HCT116 (cell line): ENCODE measurements at regions not wholly inside any gene's neighbourhood (a gene's known extent, or its start where the extent isn't known, plus 50 kb on each side); places are given as distances from the start of the nearest gene placed in this dataset.

Experiments used
- ATAC-seq: fragments of 200-7000 bp; cut with Tn5 transposase; 2 replicates; pipeline ENCODE4 v1.9.1; 2020; ENCODE audit warnings: mild to moderate bottlenecking, moderate library complexity
- BruUV-seq: library from RNA; stranded (reverse); fragments of 400-500 nt; replicated peaks from 2 replicates; lab custom pipeline; 2021; lab: Mats Ljungman, UMichigan
- CTCF ChIA-PET: fragments of 300-600 bp; sonication (Branson Sonifier 250); formaldehyde crosslinking; loops from one replicate; lab custom pipeline; 2021; ENCODE audit warnings: antibody characterized with exemption; lab: Charles Lee
- POLR2A ChIA-PET: fragments of 300-600, 350-600 bp; sonication (Branson Sonifier 250); formaldehyde crosslinking; loops from one replicate; lab custom pipeline; 2021; ENCODE audit warnings: antibody characterized with exemption; lab: Charles Lee
- RAD21 ChIA-PET, 2 experiments: fragments of 300-600 bp; sonication (Branson Sonifier 250); formaldehyde crosslinking; loops; one replicate each; lab custom pipeline; 2023; ENCODE audit warnings: low total read pairs in 2 of 2; ENCODE audit not compliant: uncharacterized antibody in 2 of 2, unreplicated experiment in 2 of 2, low non-redundant PET in 1 of 2; lab: Charles Lee
- DNase-seq: peaks from one replicate; pipeline ENCODE4 v3.0.0-alpha.2; 2010; ENCODE audit warnings: low read depth, low spot score
- H2AFZ ChIP-seq: fragments of 200-600 bp; shearing (Covaris generic), sonication (generic); 2 replicates; pipeline ENCODE4 v1.6.1; 2017; ENCODE audit warnings: low read depth, mixed run types, mixed read lengths, antibody characterized with exemption, low read length; ENCODE audit not compliant: poor library complexity, severe bottlenecking
- H3K27ac ChIP-seq: 2 replicates; pipeline ENCODE4 v1.5.1; 2012; ENCODE audit warnings: low read depth, low read length
- H3K27me3 ChIP-seq: fragments of 200-600 bp; sonication (generic); 2 replicates; pipeline ENCODE4 v1.6.1; 2016; ENCODE audit warnings: mixed run types, low read length, mixed read lengths; ENCODE audit not compliant: insufficient read depth
- H3K36me3 ChIP-seq, 2 experiments: fragments of 200-500 bp in 1 of 2; fragments of 200-600 bp in 1 of 2; sonication (Bioruptor generic) in 1 of 2; sonication (generic) in 1 of 2; 2 replicates each; pipeline versions ENCODE4 v1.5.1 to v1.6.1; 2014 to 2016; ENCODE audit warnings: low read length in 2 of 2, inconsistent platforms in 1 of 2, mixed read lengths in 1 of 2, mixed run types in 1 of 2; ENCODE audit not compliant: insufficient read depth in 2 of 2, control insufficient read depth in 1 of 2
- H3K4me1 ChIP-seq, 2 experiments: fragments of 200-600 bp in 1 of 2; sonication (generic) in 1 of 2; 2 replicates each; pipeline versions ENCODE4 v1.5.1 to v1.6.1; 2012 to 2017; ENCODE audit warnings: low read length in 2 of 2, inconsistent platforms in 1 of 2, mild to moderate bottlenecking in 1 of 2, mixed read lengths in 1 of 2, mixed run types in 1 of 2, moderate library complexity in 1 of 2; ENCODE audit not compliant: insufficient read depth in 2 of 2, control insufficient read depth in 1 of 2
- H3K4me2 ChIP-seq: fragments of 200-600 bp; sonication (generic); 2 replicates; pipeline ENCODE4 v1.6.1; 2017; ENCODE audit warnings: mixed run types, low read length, mixed read lengths
- H3K4me3 ChIP-seq, 2 experiments: fragments of 200-600 bp in 1 of 2; sonication (generic) in 1 of 2; replicated peaks in 1 of 2; 2 replicates each; pipeline ENCODE4 v1.5.1; 2011 to 2016; ENCODE audit warnings: low read length in 2 of 2, control low read depth in 1 of 2, low read depth in 1 of 2, mild to moderate bottlenecking in 1 of 2, mixed read lengths in 1 of 2, mixed run types in 1 of 2
- H3K79me2 ChIP-seq: fragments of 200-600 bp; sonication (generic); 2 replicates; pipeline ENCODE4 v1.6.1; 2017; ENCODE audit warnings: mild to moderate bottlenecking, mixed run types, low read length, moderate library complexity, mixed read lengths; ENCODE audit not compliant: insufficient read depth
- H3K9ac ChIP-seq: fragments of 200-600 bp; sonication (generic); 2 replicates; pipeline ENCODE4 v1.6.1; 2016; ENCODE audit warnings: low read length, mixed read lengths
- H3K9me2 ChIP-seq: fragments of 200-600 bp; sonication (generic), shearing (Covaris generic); 2 replicates; pipeline ENCODE4 v1.6.1; 2017; ENCODE audit warnings: mixed run types, mild to moderate bottlenecking, moderate library complexity; ENCODE audit not compliant: insufficient read depth
- H3K9me3 ChIP-seq, 2 experiments: fragments of 200-500 bp in 1 of 2; fragments of 200-600 bp in 1 of 2; sonication (Bioruptor generic) in 1 of 2; sonication (generic) in 1 of 2; 2 replicates each; pipeline ENCODE4 v1.6.1; 2014 to 2017; ENCODE audit warnings: low read length in 2 of 2, mixed read lengths in 2 of 2, inconsistent platforms in 1 of 2, low read depth in 1 of 2, mild to moderate bottlenecking in 1 of 2, mixed run types in 1 of 2, moderate library complexity in 1 of 2; ENCODE audit not compliant: control insufficient read depth in 1 of 2, insufficient read depth in 1 of 2
- H4K20me1 ChIP-seq: fragments of 200-600 bp; sonication (generic), shearing (Covaris generic); 2 replicates; pipeline ENCODE4 v1.6.1; 2017; ENCODE audit warnings: mixed run types, mild to moderate bottlenecking, moderate library complexity; ENCODE audit not compliant: insufficient read depth
- CBX3 ChIP-seq: IDR thresholded peaks from 2 replicates; pipeline ENCODE4 v1.6.1; 2012; ENCODE audit warnings: low read depth
- EGR1 ChIP-seq: IDR thresholded peaks from 2 replicates; pipeline ENCODE4 v1.6.1; 2012; ENCODE audit warnings: low read depth
- FOSL1 ChIP-seq: IDR thresholded peaks from 2 replicates; pipeline ENCODE4 v1.6.1; 2012; ENCODE audit warnings: low read depth
- RAD21 ChIP-seq: IDR thresholded peaks from 2 replicates; pipeline ENCODE4 v1.6.1; 2012; ENCODE audit warnings: low read depth, mild to moderate bottlenecking
- SIN3A ChIP-seq: IDR thresholded peaks from 2 replicates; pipeline ENCODE4 v1.6.1; 2012; ENCODE audit warnings: low read depth
- ZNF274 ChIP-seq: fragments of 200-500 bp; sonication (Bioruptor generic); IDR thresholded peaks from 2 replicates; pipeline ENCODE4 v1.6.1; 2014; ENCODE audit warnings: mild to moderate bottlenecking, low read depth, low read length, inconsistent platforms
- intact Hi-C: fragments of 100-400 bp; cut with micrococcal nuclease; formaldehyde crosslinking; loops from 2 replicates; pipeline ENCODE4 v1.10.0; 2022
- TF ChIP-seq, protein P1 (sequence below), 3 experiments: fragments of 200-600 bp in 1 of 3; sonication (generic) in 1 of 3; IDR thresholded peaks in 2 of 3; conservative IDR thresholded peaks in 1 of 3; 2 replicates each; pipeline ENCODE4 v1.5.1; 2012 to 2017; ENCODE audit warnings: low read depth in 2 of 3, low read length in 2 of 3, antibody characterized with exemption in 1 of 3, borderline replicate concordance in 1 of 3, control low read depth in 1 of 3, mild to moderate bottlenecking in 1 of 3, mixed read lengths in 1 of 3, mixed run types in 1 of 3, moderate library complexity in 1 of 3; ENCODE audit not compliant: insufficient read depth in 1 of 3

DNA sequence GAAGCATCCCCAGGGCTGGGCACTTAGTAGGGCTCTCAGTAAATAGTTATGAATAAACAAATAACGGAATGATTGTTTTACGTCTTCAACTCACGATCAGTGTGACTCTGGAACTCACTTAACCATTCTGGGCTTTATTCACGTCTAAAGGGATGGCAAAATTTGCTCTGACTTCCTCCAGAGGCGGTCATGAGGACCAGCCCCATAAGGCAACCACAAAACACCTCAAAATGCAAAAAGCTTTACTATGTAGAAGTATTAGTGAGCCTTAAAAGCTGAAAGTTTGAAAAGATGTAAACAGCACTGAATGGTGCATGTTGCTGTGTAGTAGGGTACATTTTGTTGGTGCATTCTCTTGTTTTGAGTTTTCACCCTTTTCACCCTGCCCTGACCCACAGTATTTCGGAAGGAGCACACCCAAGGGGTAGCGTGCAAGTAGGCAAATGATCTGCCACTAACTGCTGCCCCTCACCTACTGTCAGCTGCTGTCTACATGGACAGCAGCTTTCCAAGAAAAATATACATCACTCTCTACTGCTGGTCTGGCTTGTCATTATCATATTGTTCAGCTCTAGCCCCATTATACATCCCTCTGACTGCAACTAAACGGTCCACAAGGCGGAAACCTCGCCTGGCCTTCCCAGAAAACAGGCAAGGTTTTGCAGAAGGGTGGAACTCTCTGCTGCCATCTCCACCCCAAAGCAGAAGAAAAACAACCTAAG, 308.5 kb upstream of the PROK2 start (continued):
- TF ChIP-seq ZNF274 (no peak), CBX3 (no peak), SIN3A (no peak), EGR1 (no peak)

DNA sequence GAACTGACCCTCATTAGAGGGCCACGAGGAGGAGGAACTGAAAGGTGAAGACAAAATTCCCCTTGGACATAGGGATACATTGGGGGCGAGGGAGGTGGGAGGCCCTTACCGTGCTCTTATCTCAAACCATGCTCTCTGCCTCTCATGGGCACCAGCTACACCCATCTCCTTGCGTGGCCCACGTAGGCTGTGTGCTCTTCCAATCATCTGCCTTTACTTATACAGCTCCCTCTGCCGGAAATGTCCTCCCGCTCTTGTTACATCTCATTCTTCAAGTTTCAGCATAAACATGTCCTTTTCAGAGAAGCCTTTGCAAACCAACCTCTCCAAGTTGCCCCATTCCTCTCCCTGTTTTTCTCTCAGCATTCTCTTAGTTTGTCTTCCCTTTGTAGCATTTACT, 307.8 kb upstream of the PROK2 start:
- TF ChIP-seq FOSL1 = no peak
- Histone ChIP-seq H3K9me3 (no peaks in the 10 kb centered on the region), H3K4me1 (no peaks in the 10 kb centered on the region), H3K9me2 (no peaks in the 10 kb centered on the region), H4K20me1 (no peaks in the 10 kb centered on the region), H3K27me3 (peaks cover 18% of the 10 kb centered on the region), H3K36me3 (no peaks in the 10 kb centered on the region), H3K9ac (no peak overlapping the region), H3K27ac (no peak overlapping the region), H2AFZ (no peak overlapping the region), H3K4me2 (no peak overlapping the region), H3K79me2 (no peaks in the 10 kb centered on the region), H3K4me3 (no peak overlapping the region)
- no peak for DNase-seq
- BruUV-seq = no TSS peak
- ChIA-PET POLR2A (no interaction called here), CTCF (no interaction called here), RAD21 (no interaction called here)
- intact Hi-C loops = no loop called here
- ATAC-seq = peak; percentile 78

DNA sequence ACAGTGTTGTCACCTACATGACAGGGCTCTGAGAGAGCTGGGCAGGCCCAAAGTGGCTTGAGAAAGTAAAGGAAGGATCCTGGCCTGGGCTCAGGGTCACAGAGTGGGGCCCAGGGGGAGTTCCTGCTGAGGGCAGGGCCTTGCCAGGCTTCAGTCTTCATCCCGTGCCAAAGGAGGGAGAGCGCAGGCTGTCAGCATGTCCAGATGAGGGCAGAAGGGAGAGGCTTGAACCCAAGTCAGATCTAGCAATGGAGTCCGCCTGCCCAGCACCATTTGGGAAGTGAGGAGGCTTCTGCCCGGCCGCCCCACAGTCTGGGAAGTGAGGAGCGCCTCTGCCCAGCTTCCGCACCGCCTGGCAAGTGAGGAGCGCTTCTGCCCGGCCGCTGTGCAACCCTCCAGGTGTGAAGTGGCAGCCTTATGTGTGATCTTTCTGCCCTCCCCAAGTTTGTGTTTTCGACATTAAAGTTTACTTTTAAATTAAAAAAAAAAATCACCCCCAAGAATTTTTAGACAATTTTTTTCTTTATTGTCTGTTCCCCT, 303.6 kb upstream of the PROK2 start:
- Histone ChIP-seq H3K27me3 (peaks cover 9% of the 10 kb centered on the region; the same call in 1 of the 2 replicates), H3K4me2 (no peak overlapping the region), H3K9ac (no peak overlapping the region), H3K9me3 (no peaks in the 10 kb centered on the region), H3K4me3 (no peak overlapping the region), H3K79me2 (no peaks in the 10 kb centered on the region), H3K27ac (no peak overlapping the region), H3K9me2 (no peaks in the 10 kb centered on the region), H4K20me1 (no peaks in the 10 kb centered on the region), H2AFZ (no peak overlapping the region), H3K36me3 (no peaks in the 10 kb centered on the region), H3K4me1 (no peaks in the 10 kb centered on the region)
- peak; percentile 59 for ATAC-seq
- no peak for DNase-seq
- intact Hi-C loops = no loop called here
- POLR2A ChIA-PET = no interaction called here
- RAD21 ChIA-PET = no interaction called here
- CTCF ChIA-PET = no interaction called here
- TF ChIP-seq, protein P1, sequence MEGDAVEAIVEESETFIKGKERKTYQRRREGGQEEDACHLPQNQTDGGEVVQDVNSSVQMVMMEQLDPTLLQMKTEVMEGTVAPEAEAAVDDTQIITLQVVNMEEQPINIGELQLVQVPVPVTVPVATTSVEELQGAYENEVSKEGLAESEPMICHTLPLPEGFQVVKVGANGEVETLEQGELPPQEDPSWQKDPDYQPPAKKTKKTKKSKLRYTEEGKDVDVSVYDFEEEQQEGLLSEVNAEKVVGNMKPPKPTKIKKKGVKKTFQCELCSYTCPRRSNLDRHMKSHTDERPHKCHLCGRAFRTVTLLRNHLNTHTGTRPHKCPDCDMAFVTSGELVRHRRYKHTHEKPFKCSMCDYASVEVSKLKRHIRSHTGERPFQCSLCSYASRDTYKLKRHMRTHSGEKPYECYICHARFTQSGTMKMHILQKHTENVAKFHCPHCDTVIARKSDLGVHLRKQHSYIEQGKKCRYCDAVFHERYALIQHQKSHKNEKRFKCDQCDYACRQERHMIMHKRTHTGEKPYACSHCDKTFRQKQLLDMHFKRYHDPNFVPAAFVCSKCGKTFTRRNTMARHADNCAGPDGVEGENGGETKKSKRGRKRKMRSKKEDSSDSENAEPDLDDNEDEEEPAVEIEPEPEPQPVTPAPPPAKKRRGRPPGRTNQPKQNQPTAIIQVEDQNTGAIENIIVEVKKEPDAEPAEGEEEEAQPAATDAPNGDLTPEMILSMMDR (IDR thresholded peaks at IDR 0.05 in 2 of 3, conservative IDR thresholded peaks at IDR 0.05 in 1 of 3; ENCODE audit: borderline replicate concordance in 1 of 3, insufficient read depth in 1 of 3, low read depth in 2 of 3, low read length in 2 of 3) = peak in 2 of 3 experiments; percentile 14 to 16; a peak in 1 of 6 replicates
- TF ChIP-seq ZNF274 = no peak
- TF ChIP-seq RAD21 = peak; percentile 21; the same call in 1 of the 2 replicates
- no peak for TF ChIP-seq SIN3A
- no TSS peak for BruUV-seq
